CD4-positive, alpha-beta memory T cell (primary cell): ENCODE measurements at regions not wholly inside any gene's neighbourhood (a gene's known extent, or its start where the extent isn't known, plus 50 kb on each side); places are given as distances from the start of the nearest gene placed in this dataset.

Experiments
- CTCF ChIA-PET: fragments of 350-600 bp; sonication (Branson Sonifier 250); formaldehyde crosslinking; loops from one replicate; lab custom pipeline; 2021; ENCODE audit warnings: inconsistent platforms; ENCODE audit not compliant: partially characterized antibody; lab: Charles Lee
- POLR2A ChIA-PET: fragments of 350-600 bp; sonication (Branson Sonifier 250); formaldehyde crosslinking; loops from one replicate; lab custom pipeline; 2021; ENCODE audit not compliant: partially characterized antibody; lab: Charles Lee
- DNase-seq, 5 donors: peaks; one replicate each; pipeline versions ENCODE4 v3.0.0 to v3.0.0-alpha.2; 2020 to 2022; ENCODE audit warnings: mixed read lengths in 1 of 5
- H3K27ac ChIP-seq: one replicate; pipeline ENCODE4 v1.7.0; 2013; ENCODE audit warnings: low read depth, low read length
- H3K27me3 ChIP-seq: 2 replicates; pipeline ENCODE4 v1.7.0; 2013; ENCODE audit warnings: mild to moderate bottlenecking, low read length, moderate library complexity; ENCODE audit not compliant: insufficient read depth
- H3K36me3 ChIP-seq: 2 replicates; pipeline ENCODE4 v1.7.0; 2013; ENCODE audit warnings: mild to moderate bottlenecking, low read length, moderate library complexity; ENCODE audit not compliant: insufficient read depth
- H3K4me1 ChIP-seq: 2 replicates; pipeline ENCODE4 v1.7.0; 2013; ENCODE audit warnings: mild to moderate bottlenecking, low read length, moderate library complexity; ENCODE audit not compliant: insufficient read depth
- H3K4me3 ChIP-seq, 2 donors: one replicate each; pipeline ENCODE4 v1.7.0; 2013; ENCODE audit warnings: low read length in 2 of 2, mild to moderate bottlenecking in 1 of 2
- H3K9me3 ChIP-seq, 2 donors: one replicate each; pipeline ENCODE4 v1.7.0; 2013; ENCODE audit warnings: low read length in 2 of 2, control low read depth in 1 of 2; ENCODE audit not compliant: control insufficient read depth in 1 of 2
- H3K27ac Mint-ChIP-seq, 7 donors: one replicate each; pipeline ENCODE4 v1.8.0; 2020 to 2021; ENCODE audit warnings: mixed read lengths in 7 of 7, mild to moderate bottlenecking in 6 of 7, inconsistent platforms in 3 of 7, moderate library complexity in 3 of 7
- H3K27me3 Mint-ChIP-seq, 2 donors: one replicate each; pipeline ENCODE4 v1.8.0; 2020 to 2021; ENCODE audit warnings: mixed read lengths in 2 of 2
- H3K36me3 Mint-ChIP-seq, 2 donors: one replicate each; pipeline ENCODE4 v1.8.0; 2020 to 2021; ENCODE audit warnings: mixed read lengths in 2 of 2, inconsistent platforms in 1 of 2, mild to moderate bottlenecking in 1 of 2
- H3K4me1 Mint-ChIP-seq, 4 donors: one replicate each; pipeline ENCODE4 v1.8.0; 2020 to 2021; ENCODE audit warnings: mixed read lengths in 4 of 4, mild to moderate bottlenecking in 1 of 4
- H3K4me3 Mint-ChIP-seq, 8 donors: one replicate each; pipeline ENCODE4 v1.8.0; 2020 to 2021; ENCODE audit warnings: mixed read lengths in 8 of 8, mild to moderate bottlenecking in 7 of 8, moderate library complexity in 6 of 8, inconsistent platforms in 3 of 8
- H3K9me3 Mint-ChIP-seq, 8 donors: one replicate each; pipeline ENCODE4 v1.8.0; 2020 to 2021; ENCODE audit warnings: mixed read lengths in 8 of 8, mild to moderate bottlenecking in 5 of 8, inconsistent platforms in 3 of 8, moderate library complexity in 1 of 8
- intact Hi-C: fragments of 100-400 bp; cut with micrococcal nuclease; formaldehyde crosslinking; loops from one replicate; pipeline ENCODE4 v1.15.1; 2023

- no peak overlapping the region for H3K4me3 ChIP-seq
- no peaks in the 10 kb centered on the region for H3K27me3 ChIP-seq
- CTCF ChIA-PET: no interaction called here
- Mint-ChIP-seq H3K36me3 (no peaks in the 10 kb centered on the region), H3K9me3 (no peaks in the 10 kb centered on the region), H3K4me3 (no peak overlapping the region), H3K4me1 (peaks cover 0 to 4% (median 2%) of the 10 kb centered on the region in 4 donors), H3K27me3 (peaks cover 4 to 7% of the 10 kb centered on the region in 2 donors), H3K27ac (no peak overlapping the region)
- POLR2A ChIA-PET: no interaction called here
- no peak overlapping the region for H3K27ac ChIP-seq
- H3K4me1 ChIP-seq: no peaks in the 10 kb centered on the region
- no peaks in the 10 kb centered on the region for H3K36me3 ChIP-seq
- no peaks in the 10 kb centered on the region for H3K9me3 ChIP-seq
- intact Hi-C loops: no loop called here
- no peak for DNase-seq
Observed at GRCh38 chr10:91567815-91568214, 65.1 kb downstream of the PPP1R3C start.

DNA sequence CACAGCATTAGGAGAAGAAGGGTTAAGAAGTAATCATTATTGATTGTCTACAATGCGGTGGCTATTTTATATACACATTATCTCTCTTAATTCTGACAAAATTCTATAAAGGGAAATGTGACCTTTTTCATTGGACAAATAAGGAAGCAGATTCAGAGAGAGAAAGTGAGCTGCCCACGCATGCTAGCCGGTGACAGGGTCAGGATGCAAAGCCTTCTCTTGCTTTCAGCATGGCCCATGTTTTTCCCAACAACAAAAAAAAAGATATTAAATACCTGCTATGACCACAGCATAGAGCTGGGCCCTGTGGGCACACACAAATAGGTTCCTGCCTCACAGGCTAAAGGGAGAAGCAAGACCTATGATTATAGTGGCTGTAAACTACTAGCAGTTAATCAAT lies 66.8 kb downstream of the PPP1R3C start:
- Histone ChIP-seq H3K4me1 (no peaks in the 10 kb centered on the region), H3K27me3 (no peaks in the 10 kb centered on the region), H3K9me3 (no peaks in the 10 kb centered on the region), H3K27ac (no peak overlapping the region), H3K4me3 (no peak overlapping the region), H3K36me3 (no peaks in the 10 kb centered on the region)
- Mint-ChIP-seq H3K9me3 (peaks cover 0 to 3% (median 0%) of the 10 kb centered on the region in 8 donors), H3K27me3 (peaks cover 4 to 7% of the 10 kb centered on the region in 2 donors), H3K27ac (no peak overlapping the region), H3K4me3 (no peak overlapping the region), H3K36me3 (no peaks in the 10 kb centered on the region), H3K4me1 (peaks cover 0 to 4% (median 2%) of the 10 kb centered on the region in 4 donors)
- intact Hi-C loops: no loop called here
- no peak for DNase-seq
- POLR2A ChIA-PET: no interaction called here
- CTCF ChIA-PET: no interaction called here

- H3K9me3 Mint-ChIP-seq: peaks cover 0 to 6% (median 2%) of the 10 kb centered on the region in 8 donors
- Histone ChIP-seq H3K4me3 (no peak overlapping the region), H3K36me3 (no peaks in the 10 kb centered on the region), H3K27ac (no peak overlapping the region), H3K27me3 (no peaks in the 10 kb centered on the region), H3K9me3 (no peaks in the 10 kb centered on the region), H3K4me1 (no peaks in the 10 kb centered on the region)
- no peak for DNase-seq
- H3K27ac Mint-ChIP-seq: no peak overlapping the region
- ChIA-PET CTCF (no interaction called here), POLR2A (interaction anchor here (0.9 kb wide), 1 partner anchor 155 kb away, joined by 8 read pairs; the partner anchor contains the start of gene HECTD2)
- no peak overlapping the region for H3K4me3 Mint-ChIP-seq
- peaks cover 4 to 9% of the 10 kb centered on the region in 2 donors for H3K27me3 Mint-ChIP-seq
- intact Hi-C loops: no loop called here
- peaks cover 0 to 4% (median 2%) of the 10 kb centered on the region in 4 donors for H3K4me1 Mint-ChIP-seq
- no peaks in the 10 kb centered on the region for H3K36me3 Mint-ChIP-seq
Observed at GRCh38 chr10:91565226-91565625, 67.6 kb downstream of the PPP1R3C start.

DNA sequence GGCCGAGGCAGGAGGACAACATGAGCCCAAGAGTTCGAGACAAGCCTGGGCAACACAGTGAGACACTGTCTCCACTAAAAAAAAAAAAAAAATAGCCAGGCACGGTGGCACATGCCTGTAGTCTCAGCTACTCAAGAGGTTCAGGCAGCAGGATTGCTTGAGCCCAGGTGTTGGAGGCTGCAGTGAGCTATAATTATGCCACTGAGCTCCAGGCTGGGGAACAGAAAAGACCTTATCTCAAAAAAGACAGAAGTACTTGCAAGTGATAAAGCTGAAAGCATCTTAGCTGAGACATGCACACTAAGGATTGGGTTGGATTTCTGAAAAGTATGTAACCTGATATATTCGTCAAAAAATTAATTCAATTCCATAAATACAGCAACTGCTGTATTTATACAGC lies 68.4 kb downstream of the PPP1R3C start:
- Mint-ChIP-seq H3K36me3 (no peaks in the 10 kb centered on the region), H3K27ac (no peak overlapping the region), H3K4me3 (no peak overlapping the region), H3K9me3 (peaks cover 0 to 6% (median 2%) of the 10 kb centered on the region in 8 donors), H3K27me3 (peaks cover 4 to 9% of the 10 kb centered on the region in 2 donors), H3K4me1 (peaks cover 0 to 3% (median 2%) of the 10 kb centered on the region in 4 donors)
- Histone ChIP-seq H3K4me3 (no peak overlapping the region), H3K27me3 (no peaks in the 10 kb centered on the region), H3K27ac (no peak overlapping the region), H3K9me3 (no peaks in the 10 kb centered on the region), H3K36me3 (no peaks in the 10 kb centered on the region), H3K4me1 (no peaks in the 10 kb centered on the region)
- DNase-seq: no peak
- ChIA-PET CTCF (no interaction called here), POLR2A (interaction anchor here (0.9 kb wide), 1 partner anchor 154 kb away, joined by 8 read pairs; the partner anchor contains the start of gene HECTD2)
- intact Hi-C loops: no loop called here
